ENCODE measurements at regions not wholly inside any gene's neighbourhood (a gene's known extent, or its start where the extent isn't known, plus 50 kb on each side); places are given as distances from the start of the nearest gene placed in this dataset.
"Not testable (repeated sequence)": the region's sequence is repeated elsewhere in the genome, so short reads cannot be mapped to it uniquely, and the experiment has no call there.

GRCh38 chr17:21612123-21613070 is 79.9 kb upstream of the KCNJ18 start:
- not testable (repeated sequence) for TF ChIP-seq YY1 (IDR thresholded peaks at IDR 0.05; ENCODE audit: insufficient read depth, insufficient read length); SUZ12 (IDR thresholded peaks at IDR 0.05; ENCODE audit: extremely low read depth, insufficient read depth, insufficient read length); ZNF274 (IDR thresholded peaks at IDR 0.05; ENCODE audit: low read depth, low read length)

All from NT2/D1 (cell line).